BLaER1 treated with 17β-estradiol and CSF1 and Interleukin-3, amounts not matched to agents 10 nM and 100 nM (cell line): ENCODE measurements at regions not wholly inside any gene's neighbourhood (a gene's known extent, or its start where the extent isn't known, plus 50 kb on each side); places are given as distances from the start of the nearest gene placed in this dataset.
"Not testable (repeated sequence)": the region's sequence is repeated elsewhere in the genome, so short reads cannot be mapped to it uniquely, and the experiment has no call there.

ENCODE experiments used
- H3K27ac ChIP-seq, 11 experiments: shearing (Covaris generic); formaldehyde crosslinking; 2 replicates each; pipeline ENCODE4 v1.8.1; 2022
- H3K27me3 ChIP-seq, 11 experiments: shearing (Covaris generic); formaldehyde crosslinking; 2 replicates each; pipeline ENCODE4 v1.8.1; 2022
- H3K36me3 ChIP-seq, 11 experiments: shearing (Covaris generic); formaldehyde crosslinking; 2 replicates each; pipeline ENCODE4 v1.8.1; 2022
- H3K4me1 ChIP-seq, 10 experiments: shearing (Covaris generic); formaldehyde crosslinking; 2 replicates each; pipeline ENCODE4 v1.8.1; 2022
- H3K4me2 ChIP-seq, 11 experiments: shearing (Covaris generic); formaldehyde crosslinking; 2 replicates each; pipeline ENCODE4 v1.8.1; 2022
- H3K4me3 ChIP-seq, 10 experiments: shearing (Covaris generic); formaldehyde crosslinking; 2 replicates each; pipeline ENCODE4 v1.8.1; 2022
- H3K9ac ChIP-seq, 11 experiments: shearing (Covaris generic); formaldehyde crosslinking; 2 replicates each; pipeline ENCODE4 v1.8.1; 2022
- H3K9me3 ChIP-seq, 11 experiments: shearing (Covaris generic); formaldehyde crosslinking; replicated peaks in 1 of 11; 2 replicates each; pipeline ENCODE4 v1.8.1; 2022
- H4K20me1 ChIP-seq, 11 experiments: shearing (Covaris generic); formaldehyde crosslinking; 2 replicates each; pipeline ENCODE4 v1.8.1; 2022
- Cebpa-rat ChIP-seq, 11 experiments: shearing (Covaris generic); IDR thresholded peaks; 2 replicates each; pipeline ENCODE4 v1.8.1; 2022

- no peak overlapping the region for H3K4me3 ChIP-seq
- no peak overlapping the region for H3K9ac ChIP-seq
- H3K27ac ChIP-seq, result no peak overlapping the region
- no peaks in the 10 kb centered on the region for H3K36me3 ChIP-seq
- no peaks in the 10 kb centered on the region for H3K27me3 ChIP-seq
- TF ChIP-seq Cebpa-rat (IDR thresholded peaks at IDR 0.05), result no peak
- H4K20me1 ChIP-seq, result no peaks in the 10 kb centered on the region
- H3K4me1 ChIP-seq, result no peaks in the 10 kb centered on the region
- no peak overlapping the region for H3K4me2 ChIP-seq
- H3K9me3 ChIP-seq, result no peaks in the 10 kb centered on the region
Measured at GRCh38 chr1:196063952-196064351, 544.3 kb downstream of the KCNT2 start.

GRCh38 chr1:196063294-196063693 is 544.9 kb downstream of the KCNT2 start:
- H3K36me3 ChIP-seq, result no peaks in the 10 kb centered on the region
- no peak overlapping the region for H3K4me2 ChIP-seq
- no peak overlapping the region for H3K4me3 ChIP-seq
- TF ChIP-seq Cebpa-rat (IDR thresholded peaks at IDR 0.05), result no peak
- H3K27ac ChIP-seq, result no peak overlapping the region
- no peaks in the 10 kb centered on the region for H3K9me3 ChIP-seq
- no peak overlapping the region for H3K9ac ChIP-seq
- no peaks in the 10 kb centered on the region for H4K20me1 ChIP-seq
- no peaks in the 10 kb centered on the region for H3K27me3 ChIP-seq
- H3K4me1 ChIP-seq, result no peaks in the 10 kb centered on the region

- Histone ChIP-seq H3K4me2 (no peak overlapping the region), H4K20me1 (no peaks in the 10 kb centered on the region), H3K9ac (no peak overlapping the region), H3K4me1 (no peaks in the 10 kb centered on the region), H3K36me3 (no peaks in the 10 kb centered on the region), H3K27ac (no peak overlapping the region), H3K9me3 (no peaks in the 10 kb centered on the region), H3K27me3 (no peaks in the 10 kb centered on the region), H3K4me3 (no peak overlapping the region)
- no peak for TF ChIP-seq Cebpa-rat (IDR thresholded peaks at IDR 0.05)
Measured at GRCh38 chr1:196060539-196060938, 547.7 kb downstream of the KCNT2 start.

GRCh38 chr1:196059210-196059609 is 549.0 kb downstream of the KCNT2 start:
- TF ChIP-seq Cebpa-rat (IDR thresholded peaks at IDR 0.05), result no peak
- no peaks in the 10 kb centered on the region for H3K4me1 ChIP-seq
- H3K9ac ChIP-seq, result no peak overlapping the region
- no peaks in the 10 kb centered on the region for H3K9me3 ChIP-seq
- H3K36me3 ChIP-seq, result no peaks in the 10 kb centered on the region
- H3K4me3 ChIP-seq, result no peak overlapping the region
- H3K27me3 ChIP-seq, result no peaks in the 10 kb centered on the region
- no peak overlapping the region for H3K27ac ChIP-seq
- no peaks in the 10 kb centered on the region for H4K20me1 ChIP-seq
- no peak overlapping the region for H3K4me2 ChIP-seq

GRCh38 chr1:196056966-196057365 is 551.3 kb downstream of the KCNT2 start:
- Histone ChIP-seq H3K4me3 (no peak overlapping the region), H3K4me1 (no peaks in the 10 kb centered on the region), H3K4me2 (no peak overlapping the region), H3K9ac (no peak overlapping the region), H3K27ac (no peak overlapping the region), H3K27me3 (no peaks in the 10 kb centered on the region), H3K9me3 (no peaks in the 10 kb centered on the region), H4K20me1 (no peaks in the 10 kb centered on the region), H3K36me3 (no peaks in the 10 kb centered on the region)
- TF ChIP-seq Cebpa-rat (IDR thresholded peaks at IDR 0.05), result no peak

- H3K9me3 ChIP-seq, result no peaks in the 10 kb centered on the region
- no peak overlapping the region for H3K4me2 ChIP-seq
- no peaks in the 10 kb centered on the region for H3K27me3 ChIP-seq
- no peaks in the 10 kb centered on the region for H4K20me1 ChIP-seq
- no peak overlapping the region for H3K4me3 ChIP-seq
- TF ChIP-seq Cebpa-rat (IDR thresholded peaks at IDR 0.05), result no peak
- no peaks in the 10 kb centered on the region for H3K36me3 ChIP-seq
- H3K4me1 ChIP-seq, result no peaks in the 10 kb centered on the region
- H3K9ac ChIP-seq, result no peak overlapping the region
- no peak overlapping the region for H3K27ac ChIP-seq
Measured at GRCh38 chr1:196049407-196049806, 558.8 kb downstream of the KCNT2 start.

- H3K27ac ChIP-seq, result no peak overlapping the region
- no peaks in the 10 kb centered on the region for H3K27me3 ChIP-seq
- no peak overlapping the region for H3K4me2 ChIP-seq
- no peak overlapping the region for H3K4me3 ChIP-seq
- peaks cover 0 to 6% (median 0%) of the 10 kb centered on the region in 11 experiments; a peak in 2 of 22 replicates for H3K9me3 ChIP-seq
- no peak for TF ChIP-seq Cebpa-rat (IDR thresholded peaks at IDR 0.05)
- H4K20me1 ChIP-seq, result no peaks in the 10 kb centered on the region
- H3K9ac ChIP-seq, result no peak overlapping the region
- H3K4me1 ChIP-seq, result no peaks in the 10 kb centered on the region
- H3K36me3 ChIP-seq, result no peaks in the 10 kb centered on the region
Measured at GRCh38 chr1:196043268-196043667, 565.0 kb downstream of the KCNT2 start.

- Histone ChIP-seq H3K36me3 (no peaks in the 10 kb centered on the region), H3K9ac (no peak overlapping the region), H3K4me2 (no peak overlapping the region), H4K20me1 (no peaks in the 10 kb centered on the region), H3K9me3 (no peaks in the 10 kb centered on the region), H3K4me1 (no peaks in the 10 kb centered on the region), H3K27me3 (no peaks in the 10 kb centered on the region), H3K4me3 (no peak overlapping the region), H3K27ac (no peak overlapping the region)
- no peak for TF ChIP-seq Cebpa-rat (IDR thresholded peaks at IDR 0.05)
Measured at GRCh38 chr1:196034080-196034706, 574.0 kb downstream of the KCNT2 start.

GRCh38 chr1:196031387-196031786 is 576.9 kb downstream of the KCNT2 start:
- H4K20me1 ChIP-seq, H3K9me3 ChIP-seq: not testable (repeated sequence)

GRCh38 chr1:196030455-196030854 is 577.8 kb downstream of the KCNT2 start:
- TF ChIP-seq Cebpa-rat (IDR thresholded peaks at IDR 0.05), result no peak
- no peak overlapping the region for H3K9ac ChIP-seq
- H4K20me1 ChIP-seq, result no peaks in the 10 kb centered on the region
- H3K27ac ChIP-seq, result no peak overlapping the region
- no peaks in the 10 kb centered on the region for H3K9me3 ChIP-seq
- H3K36me3 ChIP-seq, result no peaks in the 10 kb centered on the region
- H3K4me1 ChIP-seq, result no peaks in the 10 kb centered on the region
- H3K4me2 ChIP-seq, result no peak overlapping the region
- no peaks in the 10 kb centered on the region for H3K27me3 ChIP-seq
- no peak overlapping the region for H3K4me3 ChIP-seq

More at GRCh38 chr1:196031387-196031786, 576.9 kb downstream of the KCNT2 start:
- H3K36me3 ChIP-seq, H3K27ac ChIP-seq, H3K27me3 ChIP-seq, H3K9ac ChIP-seq, H3K4me1 ChIP-seq, H3K4me2 ChIP-seq, H3K4me3 ChIP-seq: not testable (repeated sequence)
